ENCODE measurements at regions not wholly inside any gene's neighbourhood (a gene's known extent, or its start where the extent isn't known, plus 50 kb on each side); places are given as distances from the start of the nearest gene placed in this dataset.

DNA sequence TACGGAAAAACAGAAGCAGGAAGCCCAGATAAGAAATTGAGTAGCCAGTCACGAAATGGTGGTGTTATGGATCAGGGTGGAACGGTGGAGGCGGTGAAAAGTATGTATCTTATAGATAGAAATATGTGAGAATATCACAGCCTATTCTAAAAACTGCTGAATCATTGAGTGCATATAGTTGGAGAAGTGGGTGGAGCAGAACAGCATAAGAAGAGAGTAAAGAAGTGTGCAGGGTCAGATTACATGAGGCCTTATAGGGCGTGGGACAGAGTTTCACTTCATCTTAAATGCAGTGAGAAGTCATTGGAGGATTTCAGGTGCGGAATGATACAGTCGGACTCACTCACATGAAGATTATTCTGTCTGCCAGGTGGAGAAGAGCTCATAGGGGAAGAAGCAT, 293.1 kb downstream of the TRIML1 start:
- TF ChIP-seq, protein P1, sequence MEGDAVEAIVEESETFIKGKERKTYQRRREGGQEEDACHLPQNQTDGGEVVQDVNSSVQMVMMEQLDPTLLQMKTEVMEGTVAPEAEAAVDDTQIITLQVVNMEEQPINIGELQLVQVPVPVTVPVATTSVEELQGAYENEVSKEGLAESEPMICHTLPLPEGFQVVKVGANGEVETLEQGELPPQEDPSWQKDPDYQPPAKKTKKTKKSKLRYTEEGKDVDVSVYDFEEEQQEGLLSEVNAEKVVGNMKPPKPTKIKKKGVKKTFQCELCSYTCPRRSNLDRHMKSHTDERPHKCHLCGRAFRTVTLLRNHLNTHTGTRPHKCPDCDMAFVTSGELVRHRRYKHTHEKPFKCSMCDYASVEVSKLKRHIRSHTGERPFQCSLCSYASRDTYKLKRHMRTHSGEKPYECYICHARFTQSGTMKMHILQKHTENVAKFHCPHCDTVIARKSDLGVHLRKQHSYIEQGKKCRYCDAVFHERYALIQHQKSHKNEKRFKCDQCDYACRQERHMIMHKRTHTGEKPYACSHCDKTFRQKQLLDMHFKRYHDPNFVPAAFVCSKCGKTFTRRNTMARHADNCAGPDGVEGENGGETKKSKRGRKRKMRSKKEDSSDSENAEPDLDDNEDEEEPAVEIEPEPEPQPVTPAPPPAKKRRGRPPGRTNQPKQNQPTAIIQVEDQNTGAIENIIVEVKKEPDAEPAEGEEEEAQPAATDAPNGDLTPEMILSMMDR (IDR thresholded peaks at IDR 0.05; ENCODE audit: low read depth, low read length, poor library complexity, severe bottlenecking), result no peak
- no peak for TF ChIP-seq EZH2phosphoT487 (IDR thresholded peaks at IDR 0.05; ENCODE audit: borderline replicate concordance, low read length)

Data from DOHH2 (cell line).